HG03139 (cell line): ENCODE measurements at regions not wholly inside any gene's neighbourhood (a gene's known extent, or its start where the extent isn't known, plus 50 kb on each side); places are given as distances from the start of the nearest gene placed in this dataset.

Experiments used
- ATAC-seq: cut with Tn5 transposase; IDR thresholded peaks from one replicate; pipeline ENCODE4 v1.9.1; 2021; ENCODE audit not compliant: unreplicated experiment

GRCh38 chr11:28654191-28654590 is 546.0 kb downstream of the METTL15 start:
- no peak for ATAC-seq

GRCh38 chr11:28649922-28650321 is 541.7 kb downstream of the METTL15 start:
- no peak for ATAC-seq

GRCh38 chr11:28636566-28636965 is 528.4 kb downstream of the METTL15 start:
- ATAC-seq = no peak

GRCh38 chr11:28636033-28636432 is 527.8 kb downstream of the METTL15 start:
- no peak for ATAC-seq

GRCh38 chr11:28632338-28632737 is 524.1 kb downstream of the METTL15 start:
- ATAC-seq = no peak

- no peak for ATAC-seq
Measured at GRCh38 chr11:28631148-28631547, 523.0 kb downstream of the METTL15 start.

GRCh38 chr11:28629235-28629634 is 521.0 kb downstream of the METTL15 start:
- ATAC-seq = no peak

GRCh38 chr11:28628412-28628811 is 520.2 kb downstream of the METTL15 start:
- ATAC-seq = no peak

GRCh38 chr11:28627690-28628255 is 519.6 kb downstream of the METTL15 start:
- no peak for ATAC-seq

- ATAC-seq = no peak
Measured at GRCh38 chr11:28625532-28625931, 517.3 kb downstream of the METTL15 start.

- ATAC-seq = no peak
Measured at GRCh38 chr11:28621753-28622152, 513.6 kb downstream of the METTL15 start.

- no peak for ATAC-seq
Measured at GRCh38 chr11:28619846-28620540, 511.8 kb downstream of the METTL15 start.

GRCh38 chr11:28618416-28618815 is 510.2 kb downstream of the METTL15 start:
- ATAC-seq = no peak

- ATAC-seq = no peak
Measured at GRCh38 chr11:28616160-28616965, 508.2 kb downstream of the METTL15 start.

- no peak for ATAC-seq
Measured at GRCh38 chr11:28615542-28615941, 507.4 kb downstream of the METTL15 start.

GRCh38 chr11:28606930-28607329 is 498.7 kb downstream of the METTL15 start:
- no peak for ATAC-seq

- no peak for ATAC-seq
Measured at GRCh38 chr11:28599656-28600055, 491.5 kb downstream of the METTL15 start.

- ATAC-seq = no peak
Measured at GRCh38 chr11:28598531-28598930, 490.3 kb downstream of the METTL15 start.

- no peak for ATAC-seq
Measured at GRCh38 chr11:28596816-28597215, 488.6 kb downstream of the METTL15 start.

GRCh38 chr11:28592141-28592540 is 484.0 kb downstream of the METTL15 start:
- ATAC-seq = no peak

- no peak for ATAC-seq
Measured at GRCh38 chr11:28584992-28585391, 476.8 kb downstream of the METTL15 start.

- no peak for ATAC-seq
Measured at GRCh38 chr11:28582506-28582905, 474.3 kb downstream of the METTL15 start.
